NCI-H2196 treated with DMSO at 0.1 percent for 48 hours (cell line): ENCODE measurements at regions not wholly inside any gene's neighbourhood (a gene's known extent, or its start where the extent isn't known, plus 50 kb on each side); places are given as distances from the start of the nearest gene placed in this dataset.
"Not testable (repeated sequence)": the region's sequence is repeated elsewhere in the genome, so short reads cannot be mapped to it uniquely, and the experiment has no call there.

ENCODE experiments used
- DNase-seq: peaks from one replicate; lab custom pipeline; 2025; ENCODE audit not compliant: unreplicated experiment; lab: John Stamatoyannopoulos, UW

DNA sequence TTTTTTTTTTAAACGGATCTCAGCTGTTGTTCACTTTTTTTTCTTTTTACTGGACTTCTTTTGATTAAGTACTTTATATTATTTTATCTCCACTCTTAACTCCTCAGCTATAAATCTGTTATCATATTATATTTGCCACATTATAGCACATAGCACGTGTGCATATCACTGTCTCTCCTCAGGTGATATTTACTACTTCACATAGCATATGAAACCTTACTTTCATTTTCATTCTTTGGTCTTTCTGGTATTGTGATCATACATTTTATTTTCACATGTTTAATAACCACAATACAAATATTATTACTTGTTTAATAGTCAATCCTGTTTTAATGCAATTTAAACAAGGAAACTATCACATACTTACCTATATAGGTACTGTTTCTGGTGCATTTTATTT, 993.1 kb upstream of the TMEFF2 start:
- no peak for DNase-seq

DNA sequence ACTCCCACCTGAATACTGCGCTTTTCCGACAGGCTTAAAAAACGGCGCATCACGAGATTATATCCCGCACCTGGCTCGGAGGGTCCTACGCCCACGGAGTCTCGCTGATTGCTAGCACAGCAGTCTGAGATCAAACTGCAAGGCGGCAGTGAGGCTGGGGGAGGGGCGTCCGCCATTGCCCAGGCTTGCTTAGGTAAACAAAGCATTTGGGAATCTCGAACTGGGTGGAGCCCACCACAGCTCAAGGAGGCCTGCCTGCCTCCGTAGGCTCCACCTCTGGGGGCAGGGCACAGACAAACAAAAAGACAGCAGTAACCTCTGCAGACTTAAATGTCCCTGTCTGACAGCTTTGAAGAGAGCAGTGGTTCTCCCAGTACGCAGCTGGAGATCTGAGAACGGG, 976.2 kb upstream of the TMEFF2 start:
- not testable (repeated sequence) for DNase-seq

DNA sequence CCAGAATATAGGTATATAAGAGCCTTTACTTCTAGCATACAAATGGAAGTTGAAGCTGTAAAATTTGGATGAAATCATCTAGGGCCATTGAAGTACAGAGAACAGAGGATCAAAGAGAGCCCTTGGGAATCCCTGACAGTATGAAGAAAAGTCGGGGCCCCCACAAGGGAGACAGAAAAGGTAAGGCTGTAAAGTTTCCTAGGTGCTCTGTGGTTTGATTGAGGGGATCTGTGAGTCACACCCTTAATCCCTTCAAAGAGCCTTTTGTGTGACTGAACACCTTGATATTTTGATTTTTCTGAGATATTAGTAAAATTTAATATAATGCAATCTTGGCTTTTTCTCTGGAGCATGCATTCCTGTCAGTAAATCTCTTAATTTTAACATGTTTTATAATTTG, 961.7 kb upstream of the TMEFF2 start:
- no peak for DNase-seq

- no peak for DNase-seq
Measured at GRCh38 chr2:193154076-193154475, 959.3 kb upstream of the TMEFF2 start.

- no peak for DNase-seq
Measured at GRCh38 chr2:193153576-193153975, 958.8 kb upstream of the TMEFF2 start.

DNA sequence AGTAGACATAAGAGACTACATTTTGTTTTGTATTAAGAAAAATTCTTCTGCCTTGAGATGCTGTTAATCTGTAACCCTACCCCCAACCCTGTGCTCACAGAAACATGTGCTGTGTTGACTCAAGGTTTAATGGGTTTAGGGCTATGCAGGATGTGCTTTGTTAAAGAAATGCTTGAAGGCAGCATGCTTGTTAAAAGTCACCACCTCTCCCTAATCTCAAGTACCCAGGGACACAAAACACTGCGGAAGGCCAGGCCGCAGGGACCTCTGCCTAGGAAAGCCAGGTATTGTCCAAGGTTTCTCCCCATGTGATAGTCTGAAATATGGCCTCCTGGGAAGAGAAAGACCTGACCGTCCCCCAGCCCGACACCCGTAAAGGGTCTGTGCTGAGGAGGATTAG, 947.7 kb upstream of the TMEFF2 start:
- not testable (repeated sequence) for DNase-seq

- no peak for DNase-seq
Measured at GRCh38 chr2:193141998-193142397, 947.3 kb upstream of the TMEFF2 start.

- DNase-seq, result not testable (repeated sequence)
Measured at GRCh38 chr2:193140895-193141294, 946.2 kb upstream of the TMEFF2 start.

DNA sequence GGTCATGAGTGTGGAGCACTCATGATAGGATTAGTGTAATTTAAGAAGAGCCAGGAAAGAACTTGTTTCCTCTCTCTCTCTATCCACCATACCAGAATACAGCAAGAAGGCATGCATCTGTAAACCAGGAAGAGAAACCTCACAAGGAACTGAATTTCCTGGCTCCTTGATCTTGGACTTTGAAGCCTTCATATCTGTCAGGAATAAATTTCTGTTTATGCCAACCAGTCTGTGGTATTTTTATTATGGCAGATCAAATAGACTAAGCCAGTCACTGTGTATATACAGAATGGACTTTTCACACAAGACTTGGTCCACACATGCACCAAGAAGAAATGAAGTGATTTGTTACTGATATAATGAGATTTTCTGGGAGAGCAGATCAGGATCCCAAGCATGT, 930.1 kb upstream of the TMEFF2 start:
- no peak for DNase-seq

DNA sequence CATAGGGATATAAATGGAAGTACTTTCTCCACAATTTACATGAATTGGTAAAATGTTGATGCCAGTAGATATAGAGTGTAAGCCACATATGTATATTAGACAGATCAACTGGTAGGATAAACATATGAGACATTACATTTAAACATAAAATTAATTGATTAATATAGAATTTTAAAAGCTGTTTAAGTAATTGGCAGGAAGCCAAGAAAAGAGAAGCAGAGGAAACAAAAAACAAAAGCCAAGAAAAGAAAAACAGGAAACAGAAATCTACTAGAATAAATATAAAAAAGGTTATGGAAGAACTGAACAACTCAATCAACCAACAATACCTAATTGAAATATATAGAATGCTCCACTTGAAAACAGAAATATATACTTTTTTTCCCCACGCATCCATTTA, 920.1 kb upstream of the TMEFF2 start:
- no peak for DNase-seq

DNA sequence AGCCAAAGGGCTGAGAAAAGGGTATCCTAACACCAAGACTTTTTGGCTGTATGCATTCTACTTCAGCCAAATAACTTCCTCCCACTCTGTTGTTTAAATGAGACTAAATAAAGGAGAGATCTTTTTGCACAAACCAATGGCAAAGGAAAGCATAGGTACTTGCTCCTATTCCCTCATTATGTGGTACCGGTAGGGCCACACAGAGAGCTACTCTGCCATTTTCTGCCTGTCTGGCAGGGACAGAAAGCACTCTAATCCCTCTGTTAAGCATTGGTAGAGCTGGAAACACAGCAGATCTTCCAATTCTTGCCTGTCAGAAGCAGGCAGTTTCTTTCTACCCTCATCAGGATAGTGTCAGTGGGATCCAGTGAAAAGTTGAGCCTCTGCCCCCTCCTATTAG, 918.3 kb upstream of the TMEFF2 start:
- DNase-seq, result no peak

- DNase-seq, result no peak
Measured at GRCh38 chr2:193103064-193103463, 908.3 kb upstream of the TMEFF2 start.

DNA sequence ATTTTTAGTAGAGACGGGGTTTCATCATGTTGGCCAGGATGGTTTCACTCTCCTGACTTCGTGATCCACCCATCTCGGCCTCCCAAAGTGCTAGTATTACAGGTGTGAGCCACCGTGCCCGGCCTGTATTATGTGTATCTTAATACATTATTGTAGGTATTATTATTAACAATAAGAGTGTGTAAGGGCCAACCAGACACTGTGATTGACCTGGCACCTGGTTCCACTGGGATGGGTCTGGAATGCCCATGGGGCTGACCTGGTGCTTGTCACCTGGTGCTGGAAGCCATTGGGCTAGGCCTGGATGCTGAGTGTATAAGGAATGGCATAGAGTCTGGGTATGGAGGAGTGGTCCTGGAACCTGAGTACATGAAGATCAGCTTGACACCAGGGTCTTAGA, 906.9 kb upstream of the TMEFF2 start:
- no peak for DNase-seq

DNA sequence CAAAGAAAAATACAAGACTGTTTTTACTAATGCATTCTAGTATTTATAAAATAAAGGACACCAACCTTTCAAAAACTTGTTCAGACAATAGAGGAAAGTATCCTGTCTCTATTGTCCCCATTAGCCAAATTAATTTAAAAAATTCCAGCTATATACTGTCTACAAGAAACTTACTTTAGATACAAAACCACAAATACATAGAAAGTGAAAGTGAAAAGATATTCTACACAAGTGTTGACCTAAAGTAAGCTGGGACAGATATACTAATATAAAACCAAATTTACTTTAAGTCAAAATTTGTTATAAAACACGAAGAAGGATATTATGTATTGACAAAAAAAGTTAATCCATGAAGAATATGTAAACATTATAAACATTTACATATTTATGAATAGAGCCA, 893.3 kb upstream of the TMEFF2 start:
- no peak for DNase-seq

DNA sequence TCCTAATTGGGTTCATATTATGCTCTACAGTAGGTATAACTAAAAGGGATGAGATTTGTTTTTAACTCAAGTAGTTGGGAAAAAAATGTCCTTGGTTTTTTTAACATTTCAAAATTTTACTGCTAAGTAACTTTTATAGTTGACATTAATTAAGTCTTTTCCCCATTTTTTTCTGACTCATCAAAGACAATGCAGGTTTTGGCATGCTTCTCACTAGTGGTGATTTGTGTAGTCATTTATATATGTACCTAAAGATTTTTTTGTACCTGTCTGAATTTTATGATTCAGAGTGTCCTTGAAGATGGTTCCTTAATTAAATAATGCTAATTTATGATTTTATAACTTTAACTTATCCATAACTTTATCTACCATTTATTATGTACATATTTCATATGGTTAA, 882.3 kb upstream of the TMEFF2 start:
- DNase-seq, result no peak

- no peak for DNase-seq
Measured at GRCh38 chr2:193074933-193075332, 880.2 kb upstream of the TMEFF2 start.

GRCh38 chr2:193072647-193073046, 877.9 kb upstream of the TMEFF2 start:
- DNase-seq, result no peak

DNA sequence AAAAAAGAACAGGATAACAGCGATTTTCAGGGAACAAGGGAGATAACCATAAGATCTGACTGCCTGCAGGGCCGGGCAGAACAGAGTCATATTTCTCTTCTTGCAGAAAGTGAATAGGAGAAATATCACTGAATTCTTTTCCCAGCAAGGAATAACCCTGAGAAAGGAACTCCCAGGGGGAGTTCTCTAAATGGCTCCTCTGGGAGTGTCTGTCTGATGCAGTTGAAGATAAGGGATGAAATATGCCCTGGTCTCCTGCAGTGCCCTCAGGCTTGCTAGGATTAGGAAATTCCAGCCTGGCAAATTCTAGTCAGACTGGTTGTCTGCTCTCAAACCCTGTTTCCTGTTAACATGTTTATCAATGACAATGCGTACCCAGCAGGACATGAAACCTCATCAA, 830.8 kb upstream of the TMEFF2 start:
- DNase-seq, result not testable (repeated sequence)

DNA sequence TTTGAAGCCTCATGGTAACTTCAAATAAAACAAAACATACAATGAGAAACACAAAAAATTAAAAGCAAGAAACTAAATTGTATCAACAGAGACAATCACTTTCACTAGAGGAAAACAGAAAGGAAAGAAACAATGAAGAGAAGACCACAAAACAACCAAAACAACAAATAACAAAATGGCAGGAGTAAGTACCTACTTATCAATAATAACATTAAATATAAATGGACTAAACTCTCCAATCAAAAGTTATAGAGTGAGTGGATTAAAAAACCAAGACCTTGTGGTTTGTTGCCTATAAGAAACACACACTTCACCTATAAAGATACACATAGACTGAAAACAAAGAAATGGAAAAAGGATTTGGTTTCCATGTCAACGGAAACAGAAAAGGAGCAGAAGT, 830.1 kb upstream of the TMEFF2 start:
- DNase-seq, result no peak

DNA sequence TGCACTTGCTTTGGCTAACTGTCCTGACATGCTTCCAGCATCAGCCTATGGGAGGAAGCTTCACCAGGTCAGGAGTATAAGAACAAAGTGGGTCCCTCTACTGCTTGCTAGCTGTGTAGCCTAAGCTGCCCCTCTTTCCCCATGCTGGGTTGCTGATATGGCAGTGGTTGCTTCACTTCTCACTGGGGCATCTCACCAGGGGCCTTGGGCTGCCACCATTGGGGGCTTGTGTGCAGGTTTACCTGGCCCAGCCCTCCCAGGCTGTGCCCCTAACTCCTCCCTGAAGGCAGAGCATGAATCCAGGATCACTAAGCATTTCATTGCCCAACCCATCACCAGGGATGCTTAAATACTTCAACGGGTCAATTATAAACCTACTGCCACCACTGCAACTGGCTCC, 817.1 kb upstream of the TMEFF2 start:
- DNase-seq, result no peak

GRCh38 chr2:192993059-192993458, 798.3 kb upstream of the TMEFF2 start:
- no peak for DNase-seq

GRCh38 chr2:192983173-192983572, 788.4 kb upstream of the TMEFF2 start:
- DNase-seq, result no peak

DNA sequence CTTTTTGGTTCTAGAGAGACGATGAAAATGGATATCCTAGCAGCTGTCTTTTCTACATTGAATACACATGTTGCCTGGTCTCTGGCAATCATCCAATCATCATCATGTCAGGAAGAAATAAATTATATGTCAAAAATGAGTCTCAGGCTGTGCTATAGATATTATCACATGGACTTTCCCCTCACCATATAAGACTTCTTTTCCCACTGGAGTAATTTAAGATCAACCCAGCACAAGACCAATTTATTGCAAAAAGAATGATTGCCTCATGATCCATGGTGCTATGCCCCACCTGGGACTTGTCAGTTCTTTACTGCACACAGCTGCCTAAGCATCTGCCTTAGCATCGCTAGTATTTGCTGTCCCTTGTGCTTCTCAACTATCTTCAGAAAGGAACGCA, 783.7 kb upstream of the TMEFF2 start:
- DNase-seq, result no peak

GRCh38 chr2:192971981-192972380, 777.2 kb upstream of the TMEFF2 start:
- no peak for DNase-seq
